Endothelial cell of umbilical vein (primary cell): ENCODE measurements at regions not wholly inside any gene's neighbourhood (a gene's known extent, or its start where the extent isn't known, plus 50 kb on each side); places are given as distances from the start of the nearest gene placed in this dataset.

Source experiments
- EZH2 ChIP-seq: IDR thresholded peaks from 2 replicates; pipeline ENCODE4 v1.6.1; 2012; ENCODE audit warnings: borderline replicate concordance, low read depth, mild to moderate bottlenecking, moderate library complexity, low read length, inconsistent platforms; ENCODE audit not compliant: severe bottlenecking
- FOS ChIP-seq: IDR thresholded peaks from 2 replicates; pipeline ENCODE4 v1.6.1; 2011; ENCODE audit warnings: mild to moderate bottlenecking, low read length, moderate library complexity, borderline replicate concordance; ENCODE audit not compliant: insufficient read depth
- GATA2 ChIP-seq: IDR thresholded peaks from 2 replicates; pipeline ENCODE4 v1.7.0; 2011; ENCODE audit warnings: low read depth, mild to moderate bottlenecking, moderate library complexity, mixed read lengths, low read length; ENCODE audit not compliant: insufficient read length, insufficient read depth
- MYC ChIP-seq: IDR thresholded peaks from one replicate; pipeline ENCODE4 v1.6.1; 2011; ENCODE audit warnings: mild to moderate bottlenecking, low read depth, low read length
- POLR2A ChIP-seq: IDR thresholded peaks from 2 replicates; pipeline ENCODE4 v1.6.1; 2012; ENCODE audit warnings: low read depth, mild to moderate bottlenecking, control low read depth, low read length
- POLR2AphosphoS5 ChIP-seq: IDR thresholded peaks from 2 replicates; pipeline ENCODE4 v1.6.1; 2012; ENCODE audit warnings: low read depth, mild to moderate bottlenecking, control low read depth, low read length, moderate library complexity; ENCODE audit not compliant: insufficient read depth
- TF ChIP-seq, protein P1 (sequence below), 2 donors: IDR thresholded peaks; 1 replicate in 1 of 2; 2 replicates in 1 of 2; pipeline ENCODE4 v1.5.1; 2011; ENCODE audit warnings: low read length in 2 of 2, mild to moderate bottlenecking in 2 of 2, moderate library complexity in 2 of 2, control low read depth in 1 of 2, inconsistent platforms in 1 of 2, low read depth in 1 of 2; ENCODE audit not compliant: insufficient read depth in 1 of 2; ENCODE audit errors: extremely low read depth in 1 of 2
- TF ChIP-seq, protein P2 (sequence below): IDR thresholded peaks from 2 replicates; pipeline ENCODE4 v1.6.1; 2011; ENCODE audit not compliant: insufficient read depth, insufficient read length

DNA sequence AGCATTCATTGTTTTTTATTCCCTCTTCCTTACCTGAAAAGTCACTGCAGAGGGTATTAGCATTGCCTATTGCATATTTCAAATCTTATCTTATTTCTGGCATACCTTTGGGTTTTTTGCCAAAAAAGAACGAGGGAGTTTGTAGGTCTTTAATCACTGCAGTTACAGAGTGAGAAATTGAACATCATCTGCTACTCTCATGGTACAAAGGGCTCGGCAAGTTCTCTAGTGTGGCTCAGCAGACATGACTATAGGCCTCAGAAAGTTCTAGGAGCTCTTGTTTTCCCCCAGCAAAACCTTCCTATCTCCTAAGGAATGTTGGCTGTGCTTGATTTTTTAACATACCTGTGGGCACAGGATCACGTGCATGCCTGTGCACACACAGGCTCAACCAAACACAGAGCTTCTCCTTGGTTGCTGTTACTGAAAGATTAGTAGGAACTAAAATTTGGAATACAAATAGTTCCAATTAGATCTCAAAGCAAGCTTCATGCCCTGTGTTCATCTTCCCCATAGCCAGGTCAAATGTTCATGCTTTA lies 69.7 kb downstream of the CCDC185 start:
- no peak for TF ChIP-seq POLR2AphosphoS5
- TF ChIP-seq, protein P1, sequence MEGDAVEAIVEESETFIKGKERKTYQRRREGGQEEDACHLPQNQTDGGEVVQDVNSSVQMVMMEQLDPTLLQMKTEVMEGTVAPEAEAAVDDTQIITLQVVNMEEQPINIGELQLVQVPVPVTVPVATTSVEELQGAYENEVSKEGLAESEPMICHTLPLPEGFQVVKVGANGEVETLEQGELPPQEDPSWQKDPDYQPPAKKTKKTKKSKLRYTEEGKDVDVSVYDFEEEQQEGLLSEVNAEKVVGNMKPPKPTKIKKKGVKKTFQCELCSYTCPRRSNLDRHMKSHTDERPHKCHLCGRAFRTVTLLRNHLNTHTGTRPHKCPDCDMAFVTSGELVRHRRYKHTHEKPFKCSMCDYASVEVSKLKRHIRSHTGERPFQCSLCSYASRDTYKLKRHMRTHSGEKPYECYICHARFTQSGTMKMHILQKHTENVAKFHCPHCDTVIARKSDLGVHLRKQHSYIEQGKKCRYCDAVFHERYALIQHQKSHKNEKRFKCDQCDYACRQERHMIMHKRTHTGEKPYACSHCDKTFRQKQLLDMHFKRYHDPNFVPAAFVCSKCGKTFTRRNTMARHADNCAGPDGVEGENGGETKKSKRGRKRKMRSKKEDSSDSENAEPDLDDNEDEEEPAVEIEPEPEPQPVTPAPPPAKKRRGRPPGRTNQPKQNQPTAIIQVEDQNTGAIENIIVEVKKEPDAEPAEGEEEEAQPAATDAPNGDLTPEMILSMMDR (IDR thresholded peaks at IDR 0.05; ENCODE audit: extremely low read depth in 1 of 2, insufficient read depth in 1 of 2, low read depth in 1 of 2, low read length in 2 of 2), result no peak
- TF ChIP-seq EZH2, result no peak
- no peak for TF ChIP-seq MYC
- TF ChIP-seq POLR2A, result no peak
- TF ChIP-seq, protein P2, sequence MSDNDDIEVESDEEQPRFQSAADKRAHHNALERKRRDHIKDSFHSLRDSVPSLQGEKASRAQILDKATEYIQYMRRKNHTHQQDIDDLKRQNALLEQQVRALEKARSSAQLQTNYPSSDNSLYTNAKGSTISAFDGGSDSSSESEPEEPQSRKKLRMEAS, result no peak
- TF ChIP-seq FOS, result no peak
- TF ChIP-seq GATA2, result no peak
